ENCODE measurements at regions not wholly inside any gene's neighbourhood (a gene's known extent, or its start where the extent isn't known, plus 50 kb on each side); places are given as distances from the start of the nearest gene placed in this dataset.
"Not testable (repeated sequence)": the region's sequence is repeated elsewhere in the genome, so short reads cannot be mapped to it uniquely, and the experiment has no call there.

DNA sequence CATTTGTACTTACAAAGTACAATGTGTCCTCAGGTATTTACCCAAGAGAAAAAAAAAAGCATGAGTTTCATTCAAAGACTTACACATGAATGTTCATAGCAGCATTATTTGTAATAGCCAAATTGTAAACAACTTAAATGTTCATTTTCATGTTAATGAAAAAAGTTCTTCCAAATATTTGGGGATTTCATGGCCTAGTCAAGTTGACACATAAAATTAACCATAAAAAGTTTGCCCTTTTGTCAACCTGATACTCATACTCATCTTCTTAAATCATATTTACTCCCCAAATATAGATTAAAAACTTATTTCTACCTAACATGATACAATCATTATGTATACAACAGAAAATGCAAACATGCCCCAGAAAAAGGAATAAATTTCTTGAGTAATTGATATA, 112.5 kb upstream of the EMCN start:
- no peak for DNase-seq

DNA sequence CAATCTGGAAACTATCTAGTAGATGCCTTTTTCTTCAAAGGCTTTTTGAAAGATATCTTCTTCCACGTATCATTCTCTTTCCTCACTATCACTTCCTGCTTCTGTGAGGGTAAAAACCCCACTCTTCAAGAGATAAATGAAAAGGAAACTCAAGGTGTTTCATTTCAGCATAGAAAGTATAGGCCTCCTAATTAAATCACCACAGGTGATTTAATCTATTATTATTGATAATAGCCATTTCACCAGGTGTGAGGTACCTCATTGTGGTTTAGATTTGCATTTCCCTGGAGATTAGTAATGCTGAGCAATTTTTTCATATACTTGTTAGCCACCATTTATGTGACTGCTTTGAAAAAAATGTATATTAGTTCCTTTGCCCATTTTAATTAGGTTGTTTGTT, 92.0 kb upstream of the EMCN start:
- DNase-seq = no peak

DNA sequence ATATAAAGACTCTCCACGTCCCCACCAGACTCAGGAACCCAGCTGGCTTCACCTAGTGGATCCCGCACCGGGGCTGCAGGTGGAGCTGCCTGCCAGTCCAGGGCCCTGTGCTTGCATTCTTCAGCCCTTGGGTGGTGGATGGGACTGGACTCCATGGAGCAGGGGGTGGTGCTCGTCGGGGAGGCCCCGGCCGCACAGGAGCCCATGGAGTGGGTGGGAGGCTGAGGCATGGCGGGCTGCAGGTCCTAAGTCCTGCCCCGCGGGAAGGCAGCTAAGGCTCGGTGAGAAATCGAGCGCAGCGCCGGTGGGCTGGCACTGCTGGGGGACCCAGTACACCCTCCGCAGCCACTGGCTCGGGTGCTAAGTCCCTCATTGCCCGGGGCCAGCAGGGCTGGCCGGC, 90.8 kb upstream of the EMCN start:
- DNase-seq = not testable (repeated sequence)

DNA sequence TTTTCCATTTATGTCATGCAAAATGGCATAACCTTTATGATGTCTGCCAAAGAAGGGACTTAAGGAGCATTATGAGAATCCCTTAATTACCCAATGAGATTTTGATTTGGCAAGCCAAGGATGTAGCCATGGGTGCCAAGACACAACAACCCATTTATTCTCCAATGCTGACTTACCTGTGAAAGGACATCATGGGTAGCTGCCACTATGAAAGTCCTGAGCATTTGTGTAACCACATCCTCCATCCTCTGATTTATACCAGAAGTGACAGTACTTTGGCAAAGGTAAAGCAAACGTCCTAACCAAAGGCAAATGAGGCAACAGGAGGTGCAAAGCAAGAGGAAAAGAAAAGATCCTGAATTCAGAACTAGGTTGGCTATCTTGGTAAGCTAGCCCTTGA, 87.3 kb upstream of the EMCN start:
- DNase-seq = no peak

DNA sequence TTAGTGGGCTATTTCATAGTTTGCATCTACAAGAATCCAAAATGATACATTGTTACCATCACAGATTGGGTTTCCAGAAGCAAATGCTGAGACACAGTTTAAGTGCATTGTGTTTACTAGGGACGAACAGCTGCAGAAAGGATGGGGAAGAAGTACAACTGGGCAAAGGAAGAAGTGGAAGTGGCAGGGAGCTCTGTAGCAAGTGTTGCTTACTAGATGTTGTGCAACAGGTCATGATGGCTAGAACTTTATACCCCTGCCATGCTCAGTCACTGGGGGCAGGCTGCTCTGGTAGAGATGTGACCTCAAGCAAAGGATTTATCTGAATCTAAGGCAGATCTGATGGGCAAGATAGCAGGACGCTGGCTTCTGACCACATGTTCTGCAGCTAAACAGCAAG, 76.1 kb upstream of the EMCN start:
- DNase-seq = no peak

DNA sequence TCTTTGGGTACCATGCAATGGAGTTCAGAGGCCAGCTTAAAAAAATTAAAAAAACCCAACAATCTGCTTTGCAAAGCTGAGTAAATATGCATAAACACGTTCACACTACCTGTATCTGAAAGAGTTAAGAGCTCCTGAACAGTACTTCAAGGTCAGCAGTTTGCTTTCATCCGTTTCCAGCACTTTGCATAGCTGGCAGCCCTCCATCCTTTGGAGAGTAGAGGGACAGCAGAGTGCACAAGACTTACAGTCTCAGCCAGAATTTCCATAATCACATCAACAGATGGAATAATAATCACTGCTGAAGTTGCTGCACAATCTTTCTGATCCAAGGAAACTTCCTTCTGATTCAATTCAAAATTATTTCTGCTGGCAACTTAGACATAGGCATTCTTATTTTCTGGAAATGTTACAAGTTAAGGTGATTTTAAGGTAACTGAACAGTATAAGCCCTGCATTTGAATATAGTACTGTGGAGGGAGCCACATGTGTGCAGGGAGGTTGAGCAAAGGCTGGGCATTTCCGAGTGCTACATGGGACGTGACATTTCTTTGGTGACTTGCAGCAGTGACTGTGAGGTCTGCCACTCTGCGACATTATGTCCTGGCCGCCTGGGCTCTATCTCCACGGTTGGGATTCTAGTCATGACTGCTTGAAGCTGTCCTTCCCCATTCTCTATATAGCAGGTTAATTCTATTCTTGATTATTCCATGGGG, 73.5 kb upstream of the EMCN start:
- DNase-seq = no peak

DNA sequence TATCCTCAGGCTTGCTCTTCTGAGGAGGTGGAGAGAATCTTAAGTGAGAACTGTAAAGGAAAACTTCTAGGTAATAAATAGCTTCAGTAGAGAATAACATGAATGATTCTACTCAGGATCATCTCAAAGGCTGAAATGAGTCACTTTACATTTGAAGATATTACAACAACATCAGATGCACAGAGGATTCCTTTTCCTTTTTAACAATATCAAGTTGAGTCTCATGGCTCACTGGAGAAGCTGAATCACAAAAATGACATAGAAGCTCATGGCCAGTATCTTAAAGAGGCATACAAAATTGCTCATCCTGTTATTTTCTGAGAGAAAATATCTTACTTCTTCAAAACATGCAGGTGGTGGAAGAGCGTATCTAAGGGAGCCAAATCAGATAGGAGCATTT, 72.5 kb upstream of the EMCN start:
- DNase-seq = no peak

DNA sequence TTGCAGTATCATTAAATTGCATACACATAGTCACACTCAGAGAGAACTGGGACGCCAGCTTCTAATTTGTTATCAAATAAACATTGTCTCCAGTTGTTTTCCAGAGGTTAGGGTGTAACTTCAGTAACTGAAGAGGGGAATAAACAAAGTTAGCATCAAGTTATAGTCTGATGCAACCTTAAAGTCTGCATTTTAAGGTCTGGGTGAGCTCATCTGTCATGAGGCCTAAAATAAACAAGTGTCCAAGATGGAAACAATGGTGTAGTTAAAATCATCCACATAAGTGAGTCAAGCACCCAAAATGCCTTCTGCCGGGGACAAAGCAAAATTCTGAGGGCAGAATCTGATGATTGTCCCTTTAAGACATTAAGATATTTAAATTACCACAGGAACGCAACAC, 70.3 kb upstream of the EMCN start:
- no peak for DNase-seq

DNA sequence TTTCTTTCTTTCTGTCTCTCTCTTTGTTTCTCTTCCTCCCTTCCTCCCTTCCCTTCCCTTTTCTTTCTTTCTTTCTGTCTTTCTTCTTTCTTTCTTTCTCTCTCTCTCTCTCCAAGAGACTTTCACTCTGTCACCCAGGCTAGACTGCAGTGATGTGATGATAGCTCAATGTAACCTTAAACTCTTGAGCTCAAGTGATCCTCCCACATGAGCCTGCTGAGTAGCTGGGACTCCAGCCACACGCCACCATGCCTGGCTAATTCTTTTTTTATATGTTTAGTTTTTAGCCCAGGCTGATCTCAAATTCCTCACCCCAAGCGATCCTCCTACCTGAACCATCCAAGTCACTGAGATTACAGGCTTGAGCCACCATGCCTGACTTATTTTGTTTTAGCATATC, 64.3 kb upstream of the EMCN start:
- DNase-seq = no peak

DNA sequence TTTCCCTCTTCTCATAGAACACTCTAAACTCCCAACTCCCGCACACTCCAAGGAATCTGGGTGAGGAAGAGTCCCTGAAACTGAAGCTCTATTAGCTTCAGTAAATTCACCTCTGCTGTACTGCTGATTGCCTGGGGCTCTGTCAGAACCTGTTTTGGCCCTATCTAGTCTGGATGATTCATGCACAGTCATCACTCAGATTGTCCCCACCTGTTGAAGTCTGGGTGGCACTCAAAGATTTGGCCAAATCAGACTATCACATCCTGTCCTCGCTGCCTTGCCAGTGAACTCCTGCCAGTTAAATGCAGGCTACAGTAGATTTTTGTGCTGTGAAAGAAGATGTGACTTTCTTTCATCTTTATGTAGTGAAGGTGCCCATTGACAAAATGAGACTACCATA, 63.5 kb upstream of the EMCN start:
- no peak for DNase-seq

DNA sequence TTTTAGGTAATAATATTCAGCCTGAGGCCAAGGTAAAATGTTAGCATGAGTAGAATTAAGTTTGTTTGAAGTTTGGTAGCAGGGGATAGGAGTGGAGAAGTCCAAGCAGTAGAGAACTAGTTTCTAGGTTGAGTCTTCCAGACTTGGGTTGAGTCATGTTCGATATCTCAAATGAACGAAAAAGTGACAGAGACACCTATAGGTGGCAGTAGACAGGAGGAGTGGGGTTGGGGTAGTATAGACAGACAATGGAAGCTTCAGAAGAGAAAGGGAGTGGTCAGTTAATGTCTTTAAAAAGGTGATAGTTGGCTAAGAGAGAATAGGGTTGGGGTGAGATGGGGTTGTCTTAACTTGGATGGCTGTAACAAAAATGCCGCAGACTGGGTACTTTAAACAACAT, 58.7 kb upstream of the EMCN start:
- no peak for DNase-seq

DNA sequence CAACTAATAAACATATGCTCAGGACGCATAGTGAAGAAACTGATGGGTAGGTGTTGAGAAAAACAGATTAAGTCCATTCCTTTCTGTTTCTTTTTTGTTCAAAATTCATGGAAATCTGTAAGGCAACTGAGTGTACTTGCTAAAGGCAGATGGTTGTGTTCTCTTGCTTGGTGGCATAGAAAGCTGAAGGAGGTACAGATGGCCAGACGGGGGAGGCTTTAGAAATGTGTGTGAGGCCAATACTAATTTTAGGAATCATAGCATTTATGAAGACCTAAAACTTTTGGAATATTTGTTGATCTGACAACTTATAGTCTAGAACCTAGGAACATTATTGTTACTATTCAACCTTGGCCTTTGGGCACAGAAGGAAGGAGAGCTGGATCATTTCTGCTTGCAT, 56.8 kb upstream of the EMCN start:
- no peak for DNase-seq

GRCh38 chr4:100569196-100569595, 51.4 kb upstream of the EMCN start:
- DNase-seq = no peak

All from NCI-H146 (cell line).